ENCODE measurements at regions not wholly inside any gene's neighbourhood (a gene's known extent, or its start where the extent isn't known, plus 50 kb on each side); places are given as distances from the start of the nearest gene placed in this dataset.

DNA sequence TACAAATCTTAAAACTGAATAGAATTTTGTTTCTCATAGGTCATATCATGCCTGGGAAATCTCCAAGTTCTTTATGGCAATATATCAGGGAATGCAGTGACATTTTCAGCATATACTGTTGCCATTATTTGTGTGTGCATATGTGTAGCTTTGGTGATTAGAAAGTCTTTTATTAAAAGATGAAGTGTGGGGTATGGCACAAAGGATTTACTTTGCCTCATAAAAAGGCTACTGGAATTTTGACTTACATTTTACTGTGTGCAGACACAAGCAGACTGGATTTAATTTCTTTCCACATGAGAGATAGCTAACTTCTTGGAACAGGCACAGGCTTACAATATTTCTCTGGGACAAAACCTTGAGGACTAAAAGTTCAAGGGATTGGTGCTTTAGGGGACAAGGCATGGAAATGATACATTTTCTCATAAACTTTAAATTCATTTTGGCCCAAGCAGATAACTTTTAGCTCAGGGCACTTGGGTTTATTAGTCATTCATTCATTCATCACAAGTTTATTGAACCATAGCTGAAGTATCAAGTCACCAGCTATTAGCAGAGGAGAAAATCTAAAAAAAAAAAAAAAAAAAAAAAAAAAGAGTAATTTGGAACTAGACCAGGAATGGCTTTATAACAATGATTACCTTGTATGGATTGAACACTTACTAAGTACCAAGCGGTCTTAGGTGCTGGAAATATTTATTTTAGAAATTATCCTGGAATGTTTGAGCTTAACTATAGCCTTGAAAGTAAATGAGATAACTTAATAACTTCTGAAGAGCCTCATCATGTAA lies 191.5 kb downstream of the SLIT2 start:
- H3K9me3 ChIP-seq (replicated peaks; ENCODE audit: control insufficient read depth, insufficient read depth, low read length): no peaks in the 10 kb centered on the region
- no peak overlapping the region for H3K27ac ChIP-seq (ENCODE audit: insufficient read depth, low read depth, low read length)
- no peaks in the 10 kb centered on the region for H3K27me3 ChIP-seq (ENCODE audit: control insufficient read depth in 2 of 2, insufficient read depth in 2 of 2, low read length in 2 of 2)
- H2AFZ ChIP-seq (ENCODE audit: low read depth, low read length): no peak overlapping the region
- H3K4me2 ChIP-seq (ENCODE audit: insufficient read depth, low read length): no peak overlapping the region
- CTCF ChIA-PET: interaction anchor here (0.6 to 1.0 kb wide), 3 partner anchors 11 to 21 kb away, joined by 3 to 7 read pairs (median 4); no protein-coding TSS in a partner anchor
- POLR2A ChIA-PET: interaction anchor here (0.6 kb wide), 1 partner anchor 89 kb away, joined by 6 read pairs; no protein-coding TSS in a partner anchor
- intact Hi-C loops (cut with micrococcal nuclease) (no loop called here), dilution Hi-C loops (cut with MboI; ENCODE audit: extremely low pct_ligation_motif_present, low sequenced_read_pairs) (no loop called here)
- no peaks in the 10 kb centered on the region for H3K36me3 ChIP-seq (ENCODE audit: control insufficient read depth in 2 of 2, extremely low read depth in 1 of 2, insufficient read depth in 2 of 2, low read length in 2 of 2)
- no peak for FAIRE-seq
- H3K4me1 ChIP-seq (ENCODE audit: control insufficient read depth, extremely low read depth, insufficient read depth, low read length): no peaks in the 10 kb centered on the region
- no peaks in the 10 kb centered on the region for H3K9me1 ChIP-seq (replicated peaks; ENCODE audit: control insufficient read depth, extremely low read depth, insufficient read depth, low read length)
- no peak overlapping the region for H3K9ac ChIP-seq (replicated peaks; ENCODE audit: extremely low read depth, insufficient read depth, low read length)
- H3K79me2 ChIP-seq (ENCODE audit: control insufficient read depth, insufficient read depth, low read length): no peaks in the 10 kb centered on the region
- no peak for DNase-seq (ENCODE audit: low read depth, low spot score)
- TF ChIP-seq FOS (IDR thresholded peaks at IDR 0.05; ENCODE audit: borderline replicate concordance, insufficient read depth, low read length) (no peak), POLR2AphosphoS5 (IDR thresholded peaks at IDR 0.05; ENCODE audit: insufficient read depth, low read depth, low read length) (no peak), MYC (IDR thresholded peaks at IDR 0.05; ENCODE audit: low read depth, low read length) (no peak), POLR2A (IDR thresholded peaks at IDR 0.05; ENCODE audit: low read depth, low read length) (no peak), GATA2 (IDR thresholded peaks at IDR 0.05; ENCODE audit: insufficient read depth, insufficient read length, low read depth, low read length) (no peak), CTCF (IDR thresholded peaks at IDR 0.05; ENCODE audit: extremely low read depth in 1 of 2, insufficient read depth in 1 of 2, low read depth in 1 of 2, low read length in 2 of 2) (no peak), EZH2 (IDR thresholded peaks at IDR 0.05; ENCODE audit: borderline replicate concordance, low read depth, low read length, severe bottlenecking) (no peak), JUN (IDR thresholded peaks at IDR 0.05; ENCODE audit: borderline replicate concordance, insufficient read depth, insufficient read length, low read depth) (no peak)
- TF ChIP-seq, protein P1, sequence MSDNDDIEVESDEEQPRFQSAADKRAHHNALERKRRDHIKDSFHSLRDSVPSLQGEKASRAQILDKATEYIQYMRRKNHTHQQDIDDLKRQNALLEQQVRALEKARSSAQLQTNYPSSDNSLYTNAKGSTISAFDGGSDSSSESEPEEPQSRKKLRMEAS (IDR thresholded peaks at IDR 0.05; ENCODE audit: insufficient read depth, insufficient read length): no peak
- no peaks in the 10 kb centered on the region for H4K20me1 ChIP-seq (replicated peaks; ENCODE audit: control insufficient read depth, extremely low read depth, insufficient read depth, low read length)
- no peak overlapping the region for H3K4me3 ChIP-seq (replicated peaks in 1 of 3; ENCODE audit: insufficient read depth in 1 of 3, low read depth in 1 of 3, low read length in 3 of 3)
- no TSS peak for BruUV-seq (replicated peaks)

Data from endothelial cell of umbilical vein (primary cell).